WERI-Rb-1 (cell line): ENCODE measurements at regions not wholly inside any gene's neighbourhood (a gene's known extent, or its start where the extent isn't known, plus 50 kb on each side); places are given as distances from the start of the nearest gene placed in this dataset.

Source experiments
- DNase-seq: peaks from one replicate; pipeline ENCODE4 v3.0.0-alpha.2; 2020
- H3K27ac ChIP-seq: fragments of 250-450 bp; sonication (Bioruptor Pico); 2 replicates; pipeline ENCODE4 v1.5.1; 2020; ENCODE audit warnings: mild to moderate bottlenecking, moderate library complexity
- H3K27me3 ChIP-seq: fragments of 250-450 bp; sonication (Bioruptor Pico); 2 replicates; pipeline ENCODE4 v1.5.1; 2021; ENCODE audit warnings: mild to moderate bottlenecking, low read depth, moderate library complexity; ENCODE audit not compliant: insufficient read depth, severe bottlenecking
- H3K36me3 ChIP-seq: fragments of 250-450 bp; sonication (Bioruptor Pico); 2 replicates; pipeline ENCODE4 v1.5.1; 2020; ENCODE audit warnings: mild to moderate bottlenecking, moderate library complexity
- H3K4me3 ChIP-seq: 2 replicates; pipeline ENCODE4 v1.5.1; 2011; ENCODE audit warnings: low read depth, mild to moderate bottlenecking, control low read depth, low read length
- H3K9me3 ChIP-seq: fragments of 250-450 bp; sonication (Bioruptor Pico); 2 replicates; pipeline ENCODE4 v1.5.1; 2021; ENCODE audit warnings: mild to moderate bottlenecking, moderate library complexity; ENCODE audit not compliant: severe bottlenecking
- CTCF ChIP-seq: IDR thresholded peaks from 2 replicates; pipeline ENCODE4 v1.5.1; 2011; ENCODE audit warnings: low read depth, mild to moderate bottlenecking, control low read depth, inconsistent platforms, low read length

DNA sequence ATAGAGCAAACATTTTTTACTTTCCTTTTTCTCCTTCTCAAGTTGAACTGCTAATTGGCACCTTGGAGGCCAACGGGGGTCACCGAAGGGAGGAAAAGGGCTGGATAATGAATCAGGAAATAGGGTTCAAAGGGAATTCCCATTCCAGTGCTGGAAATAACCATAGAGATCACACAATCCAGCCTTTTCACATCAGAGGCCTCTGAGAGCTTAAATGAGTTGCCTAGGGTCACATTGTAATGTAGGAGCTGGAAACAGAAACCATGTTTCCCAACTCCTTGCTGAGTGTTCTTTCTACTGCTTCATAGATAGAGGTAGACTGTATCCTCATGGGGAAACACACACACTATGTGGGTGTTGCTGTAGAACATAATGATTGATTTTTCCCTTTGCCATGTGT lies 60.6 kb upstream of the DDHD1 start:
- TF ChIP-seq CTCF = no peak
- H3K27ac ChIP-seq = no peak overlapping the region
- no peak overlapping the region for H3K4me3 ChIP-seq
- H3K9me3 ChIP-seq = no peaks in the 10 kb centered on the region
- no peaks in the 10 kb centered on the region for H3K27me3 ChIP-seq
- no peak for DNase-seq
- no peaks in the 10 kb centered on the region for H3K36me3 ChIP-seq

- Histone ChIP-seq H3K27ac (no peak overlapping the region), H3K27me3 (no peaks in the 10 kb centered on the region), H3K36me3 (no peaks in the 10 kb centered on the region), H3K9me3 (no peaks in the 10 kb centered on the region), H3K4me3 (no peak overlapping the region)
- TF ChIP-seq CTCF = no peak
- no peak for DNase-seq
Measured at GRCh38 chr14:53209370-53209769, 56.2 kb upstream of the DDHD1 start.
